ENCODE measurements at regions not wholly inside any gene's neighbourhood (a gene's known extent, or its start where the extent isn't known, plus 50 kb on each side); places are given as distances from the start of the nearest gene placed in this dataset.
A peak's percentile ranks its signal among the peaks of the same experiment; 100 is the strongest.

- H3K4me1 ChIP-seq (ENCODE audit: control insufficient read depth in 1 of 2, insufficient read depth in 2 of 2, low read length in 2 of 2), result peaks cover 41 to 42% of the 10 kb centered on the region in 2 donors
- WGBS (ENCODE audit: insufficient coverage), result no CpG with 5 or more reads among the region's 2 CpGs
- H3K4me3 ChIP-seq (replicated peaks in 1 of 3; ENCODE audit: low read depth in 2 of 3, low read length in 3 of 3), result no peak overlapping the region
- H3K4me2 ChIP-seq (replicated peaks; ENCODE audit: extremely low read depth, low read length, poor library complexity, severe bottlenecking), result no peak overlapping the region
- no peak for TF ChIP-seq CTCF (IDR thresholded peaks at IDR 0.05)
- no peaks in the 10 kb centered on the region for H3K9me3 ChIP-seq (replicated peaks in 1 of 2; ENCODE audit: control insufficient read depth in 1 of 2, insufficient read depth in 1 of 2, low read length in 2 of 2)
- H3K27me3 ChIP-seq (ENCODE audit: control insufficient read depth in 2 of 2, insufficient read depth in 2 of 2, low read length in 2 of 2), result peaks cover 0 to 3% of the 10 kb centered on the region in 2 donors
- intact Hi-C loops (cut with micrococcal nuclease), result loop anchor here (10.0 kb wide), 2 partner anchors 414 to 1206 kb away; partner anchors contain the start of genes CDK20 (in 2 of the 2) and TUT7 (in 1 of the 2)
- Mint-ChIP-seq H3K9me3 (peaks cover 0 to 12% (median 3%) of the 10 kb centered on the region in 7 donors), H3K27me3 (ENCODE audit: low read depth in 3 of 3) (peaks cover 3 to 13% (median 9%) of the 10 kb centered on the region in 3 donors), H3K4me3 (no peak overlapping the region), H3K36me3 (no peaks in the 10 kb centered on the region), H3K27ac (peak overlapping the region in 1 of 7 donors; percentile 41), H3K4me1 (no peaks in the 10 kb centered on the region)
- H3K27ac ChIP-seq (ENCODE audit: low read depth in 1 of 2, low read length in 2 of 2), result no peak overlapping the region
- no peaks in the 10 kb centered on the region for H3K79me2 ChIP-seq (ENCODE audit: insufficient read depth, low read length)
- H3K9ac ChIP-seq (ENCODE audit: insufficient read depth, low read length, poor library complexity, severe bottlenecking), result no peak overlapping the region
- H2AFZ ChIP-seq (ENCODE audit: insufficient read depth, low read depth, low read length, poor library complexity, severe bottlenecking), result no peak overlapping the region
- no peak for DNase-seq
- no peaks in the 10 kb centered on the region for H3K36me3 ChIP-seq (replicated peaks in 1 of 2; ENCODE audit: control insufficient read depth in 1 of 2, insufficient read depth in 2 of 2, low read length in 2 of 2)
- H4K20me1 ChIP-seq (ENCODE audit: insufficient read depth, low read length), result no peaks in the 10 kb centered on the region
Measured at GRCh38 chr9:86768709-86769108, 178.6 kb downstream of the GAS1 start.

GRCh38 chr9:86768020-86768419 lies 179.3 kb downstream of the GAS1 start:
- Histone ChIP-seq H3K9me3 (replicated peaks in 1 of 2; ENCODE audit: control insufficient read depth in 1 of 2, insufficient read depth in 1 of 2, low read length in 2 of 2) (no peaks in the 10 kb centered on the region), H3K27me3 (ENCODE audit: control insufficient read depth in 2 of 2, insufficient read depth in 2 of 2, low read length in 2 of 2) (peaks cover 0 to 2% of the 10 kb centered on the region in 2 donors), H3K4me3 (replicated peaks in 1 of 3; ENCODE audit: low read depth in 2 of 3, low read length in 3 of 3) (no peak overlapping the region), H3K27ac (ENCODE audit: low read depth in 1 of 2, low read length in 2 of 2) (peak overlapping the region in 1 of 2 donors; percentile 96), H3K79me2 (ENCODE audit: insufficient read depth, low read length) (no peaks in the 10 kb centered on the region), H3K4me2 (replicated peaks; ENCODE audit: extremely low read depth, low read length, poor library complexity, severe bottlenecking) (no peak overlapping the region), H2AFZ (ENCODE audit: insufficient read depth, low read depth, low read length, poor library complexity, severe bottlenecking) (no peak overlapping the region), H3K9ac (ENCODE audit: insufficient read depth, low read length, poor library complexity, severe bottlenecking) (no peak overlapping the region), H3K36me3 (replicated peaks in 1 of 2; ENCODE audit: control insufficient read depth in 1 of 2, insufficient read depth in 2 of 2, low read length in 2 of 2) (no peaks in the 10 kb centered on the region), H3K4me1 (ENCODE audit: control insufficient read depth in 1 of 2, insufficient read depth in 2 of 2, low read length in 2 of 2) (peaks cover 48 to 49% of the 10 kb centered on the region in 2 donors), H4K20me1 (ENCODE audit: insufficient read depth, low read length) (no peaks in the 10 kb centered on the region)
- no peak for TF ChIP-seq CTCF (IDR thresholded peaks at IDR 0.05)
- no peak overlapping the region for H3K4me3 Mint-ChIP-seq
- no peak for DNase-seq
- intact Hi-C loops (cut with micrococcal nuclease), result loop anchor here (10.0 kb wide), 2 partner anchors 413 to 1207 kb away; partner anchors contain the start of genes CDK20 (in 2 of the 2) and TUT7 (in 1 of the 2)
- WGBS (ENCODE audit: insufficient coverage), result 100% methylated on average over 2 of the region's 2 CpGs
- H3K9me3 Mint-ChIP-seq, result peaks cover 0 to 14% (median 3%) of the 10 kb centered on the region in 7 donors
- peaks cover 0 to 2% of the 10 kb centered on the region in 2 donors for H3K36me3 Mint-ChIP-seq
- no peaks in the 10 kb centered on the region for H3K4me1 Mint-ChIP-seq
- peaks cover 3 to 13% (median 9%) of the 10 kb centered on the region in 3 donors for H3K27me3 Mint-ChIP-seq (ENCODE audit: low read depth in 3 of 3)
- H3K27ac Mint-ChIP-seq, result no peak overlapping the region

Measured in CD14-positive monocyte (primary cell).